GM12875 (cell line): ENCODE measurements at regions not wholly inside any gene's neighbourhood (a gene's known extent, or its start where the extent isn't known, plus 50 kb on each side); places are given as distances from the start of the nearest gene placed in this dataset.

ENCODE experiments used
- H3K4me3 ChIP-seq: one replicate; pipeline ENCODE4 v1.5.1; 2011; ENCODE audit warnings: low read depth, low read length, control low read depth
- CTCF ChIP-seq: IDR thresholded peaks from 2 replicates; pipeline ENCODE4 v1.5.1; 2011; ENCODE audit warnings: low read depth, mild to moderate bottlenecking, control low read depth, inconsistent platforms, low read length, moderate library complexity, borderline replicate concordance; ENCODE audit not compliant: insufficient read depth

DNA sequence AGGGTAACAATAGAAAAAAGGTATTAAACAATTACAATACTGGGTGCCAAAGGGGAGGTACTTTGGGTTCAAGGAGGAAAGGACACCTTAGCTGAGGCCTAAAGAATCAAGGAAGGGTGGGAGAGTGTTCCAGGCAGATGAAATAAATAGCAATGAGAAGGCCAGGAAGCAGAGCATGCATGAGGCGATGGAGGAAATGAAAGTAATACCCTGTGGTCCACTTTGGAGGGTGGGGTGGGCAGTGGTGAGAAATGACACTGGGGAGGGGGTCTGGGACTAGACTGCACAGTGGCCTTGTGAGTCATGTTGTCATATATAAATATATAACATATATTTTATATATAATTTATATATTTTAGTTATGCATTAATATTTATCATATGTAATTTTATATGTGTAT is 55.9 kb downstream of the BHLHE40 start:
- TF ChIP-seq CTCF: no peak
- H3K4me3 ChIP-seq: no peak overlapping the region

GRCh38 chr3:5035692-5036391 is 56.6 kb downstream of the BHLHE40 start:
- no peak for TF ChIP-seq CTCF
- no peak overlapping the region for H3K4me3 ChIP-seq

GRCh38 chr3:5036392-5036766 is 57.1 kb downstream of the BHLHE40 start:
- no peak for TF ChIP-seq CTCF
- H3K4me3 ChIP-seq: no peak overlapping the region

- no peak for TF ChIP-seq CTCF
- no peak overlapping the region for H3K4me3 ChIP-seq
Measured at GRCh38 chr3:5036858-5037257, 57.6 kb downstream of the BHLHE40 start.

- TF ChIP-seq CTCF: no peak
- H3K4me3 ChIP-seq: no peak overlapping the region
Measured at GRCh38 chr3:5039585-5039984, 60.3 kb downstream of the BHLHE40 start.

- H3K4me3 ChIP-seq: no peak overlapping the region
- peak; percentile 26; the same call in 1 of the 2 replicates for TF ChIP-seq CTCF
Measured at GRCh38 chr3:5041315-5041714, 62.1 kb downstream of the BHLHE40 start.

DNA sequence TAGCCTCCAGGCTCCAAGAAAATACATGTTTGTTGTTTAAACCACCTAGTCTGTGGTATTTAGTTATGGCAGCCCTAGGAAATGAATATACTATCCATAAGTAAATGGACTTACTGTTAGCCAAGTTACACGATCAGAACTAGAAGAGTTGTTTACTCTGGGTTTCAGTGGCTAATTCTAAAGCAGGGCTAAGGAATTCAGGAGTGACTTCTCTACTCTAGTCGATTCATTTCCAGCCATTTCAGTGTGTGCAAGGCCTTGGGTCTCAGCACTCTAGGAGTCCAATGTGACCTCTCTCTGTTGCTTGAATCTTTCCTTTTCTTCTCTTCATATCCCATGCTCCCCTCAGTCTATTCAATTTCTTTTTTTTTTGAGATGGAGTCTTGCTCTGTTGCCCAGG is 66.7 kb downstream of the BHLHE40 start:
- no peak overlapping the region for H3K4me3 ChIP-seq
- no peak for TF ChIP-seq CTCF
